Skeletal muscle tissue (tissue), 3 donors: ENCODE measurements at regions not wholly inside any gene's neighbourhood (a gene's known extent, or its start where the extent isn't known, plus 50 kb on each side); places are given as distances from the start of the nearest gene placed in this dataset.

Experiments
- H3K27ac ChIP-seq: one replicate; pipeline ENCODE4 v1.7.0; 2013; ENCODE audit warnings: mild to moderate bottlenecking, low read depth, low read length, inconsistent platforms
- H3K27me3 ChIP-seq, 3 donors: one replicate each; pipeline ENCODE4 v1.7.0; 2013; ENCODE audit warnings: low read length in 3 of 3; ENCODE audit not compliant: control insufficient read depth in 3 of 3, insufficient read depth in 3 of 3
- H3K36me3 ChIP-seq, 3 donors: one replicate each; pipeline ENCODE4 v1.7.0; 2013; ENCODE audit warnings: low read length in 3 of 3; ENCODE audit not compliant: control insufficient read depth in 3 of 3, insufficient read depth in 3 of 3
- H3K4me1 ChIP-seq, 3 donors: one replicate each; pipeline ENCODE4 v1.7.0; 2013; ENCODE audit warnings: low read length in 3 of 3, mild to moderate bottlenecking in 3 of 3; ENCODE audit not compliant: control insufficient read depth in 3 of 3, insufficient read depth in 3 of 3
- H3K4me3 ChIP-seq, 3 donors: one replicate each; pipeline ENCODE4 v1.7.0; 2013; ENCODE audit warnings: low read length in 3 of 3
- H3K9ac ChIP-seq, 3 donors: one replicate each; pipeline ENCODE4 v1.7.0; 2013; ENCODE audit warnings: low read length in 3 of 3, mild to moderate bottlenecking in 3 of 3, moderate library complexity in 2 of 3, low read depth in 1 of 3
- H3K9me3 ChIP-seq, 3 donors: one replicate each; pipeline ENCODE4 v1.7.0; 2013; ENCODE audit warnings: low read length in 3 of 3; ENCODE audit not compliant: control insufficient read depth in 3 of 3
- donor health status: Osteomylitis.

- no peak overlapping the region for H3K9ac ChIP-seq
- H3K27me3 ChIP-seq: peaks cover 0 to 22% (median 9%) of the 10 kb centered on the region in 3 donors
- no peaks in the 10 kb centered on the region for H3K4me1 ChIP-seq
- peaks cover 0 to 8% (median 0%) of the 10 kb centered on the region in 3 donors for H3K9me3 ChIP-seq
- no peaks in the 10 kb centered on the region for H3K36me3 ChIP-seq
- H3K27ac ChIP-seq: no peak overlapping the region
- H3K4me3 ChIP-seq: no peak overlapping the region
Measured at GRCh38 chr15:60091911-60092310, 87.8 kb downstream of the FOXB1 start.

DNA sequence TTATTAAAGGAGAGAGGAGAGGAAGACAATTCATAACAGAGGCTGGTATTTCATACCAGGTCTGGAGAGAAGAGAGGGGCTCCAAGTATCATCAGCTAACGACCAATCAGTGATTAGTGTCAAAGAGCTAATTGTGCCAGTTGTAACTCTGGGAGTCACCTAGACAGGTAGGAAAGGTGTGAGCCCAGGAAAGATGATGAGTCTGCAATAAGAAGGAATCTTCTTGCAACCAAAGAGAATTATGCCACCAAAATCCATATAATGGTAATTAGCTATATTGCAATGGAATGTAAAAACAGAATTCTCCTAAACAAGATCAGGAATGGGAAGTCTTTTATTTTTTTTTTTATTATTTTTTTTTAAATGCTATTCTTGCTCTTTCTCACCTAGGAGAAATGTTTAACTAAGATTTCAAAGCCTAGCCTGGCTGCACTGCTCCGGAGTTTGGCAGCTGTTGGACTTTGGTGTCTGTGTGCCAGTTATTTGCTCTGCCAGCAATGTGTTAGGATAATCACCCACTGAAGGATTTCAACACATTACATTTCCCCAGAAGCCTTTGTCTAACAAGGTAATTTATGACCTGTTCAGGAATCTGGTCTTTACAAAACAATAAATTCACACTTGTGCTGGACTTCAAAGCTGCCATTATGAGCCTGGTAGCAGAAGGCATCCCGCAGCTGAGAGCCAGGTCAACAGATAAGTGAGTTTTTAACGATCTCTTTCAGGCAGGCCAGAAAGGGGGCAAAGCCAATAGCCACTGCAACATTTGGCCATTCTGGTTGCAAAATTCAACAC is 89.4 kb downstream of the FOXB1 start:
- Histone ChIP-seq H3K27ac (no peak overlapping the region), H3K27me3 (peaks cover 0 to 15% (median 6%) of the 10 kb centered on the region in 3 donors), H3K9ac (no peak overlapping the region), H3K9me3 (peaks cover 0 to 13% (median 0%) of the 10 kb centered on the region in 3 donors), H3K36me3 (no peaks in the 10 kb centered on the region), H3K4me3 (no peak overlapping the region), H3K4me1 (no peaks in the 10 kb centered on the region)

- H3K36me3 ChIP-seq: no peaks in the 10 kb centered on the region
- peaks cover 0 to 17% (median 8%) of the 10 kb centered on the region in 3 donors for H3K27me3 ChIP-seq
- peaks cover 0 to 13% (median 0%) of the 10 kb centered on the region in 3 donors for H3K9me3 ChIP-seq
- no peaks in the 10 kb centered on the region for H3K4me1 ChIP-seq
- H3K9ac ChIP-seq: no peak overlapping the region
- no peak overlapping the region for H3K27ac ChIP-seq
- no peak overlapping the region for H3K4me3 ChIP-seq
Measured at GRCh38 chr15:60095711-60096110, 91.6 kb downstream of the FOXB1 start.

DNA sequence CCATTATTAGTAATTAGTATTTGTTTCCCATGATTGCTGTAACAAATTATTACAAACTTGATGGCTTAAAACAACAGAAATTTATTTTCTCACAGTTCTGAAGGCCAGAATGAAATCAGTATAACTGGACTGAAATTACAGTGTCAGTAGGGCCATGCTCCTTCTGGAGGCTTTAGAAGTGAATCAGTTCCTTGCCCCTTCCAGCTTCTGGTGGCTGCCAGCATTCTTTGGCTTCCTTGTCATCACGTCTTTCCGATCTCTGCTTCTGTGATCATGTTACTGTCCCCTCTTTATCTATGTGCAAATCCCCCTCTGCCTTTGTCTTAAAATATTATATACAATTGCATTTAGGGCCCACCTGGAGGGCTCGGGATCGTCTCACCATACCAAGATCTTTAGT is 92.0 kb downstream of the FOXB1 start:
- Histone ChIP-seq H3K9me3 (peaks cover 0 to 13% (median 0%) of the 10 kb centered on the region in 3 donors), H3K9ac (no peak overlapping the region), H3K27me3 (peaks cover 0 to 17% (median 10%) of the 10 kb centered on the region in 3 donors)

GRCh38 chr15:60101416-60101815 is 97.3 kb downstream of the FOXB1 start:
- Histone ChIP-seq H3K4me3 (no peak overlapping the region), H3K27me3 (peaks cover 8 to 22% (median 10%) of the 10 kb centered on the region in 3 donors), H3K9ac (no peak overlapping the region)

More for the DNA sequence above, 92.0 kb downstream of the FOXB1 start:
- H3K27ac ChIP-seq: no peak overlapping the region
- H3K4me1 ChIP-seq: no peaks in the 10 kb centered on the region
- no peaks in the 10 kb centered on the region for H3K36me3 ChIP-seq
- no peak overlapping the region for H3K4me3 ChIP-seq

GRCh38 chr15:60102748-60103147 is 98.6 kb downstream of the FOXB1 start:
- H3K27me3 ChIP-seq: peaks cover 8 to 22% (median 10%) of the 10 kb centered on the region in 3 donors
- no peak overlapping the region for H3K9ac ChIP-seq
- H3K4me1 ChIP-seq: no peaks in the 10 kb centered on the region
- no peak overlapping the region for H3K4me3 ChIP-seq
- no peak overlapping the region for H3K27ac ChIP-seq
- no peaks in the 10 kb centered on the region for H3K9me3 ChIP-seq
- H3K36me3 ChIP-seq: no peaks in the 10 kb centered on the region

More at GRCh38 chr15:60101416-60101815, 97.3 kb downstream of the FOXB1 start:
- H3K36me3 ChIP-seq: no peaks in the 10 kb centered on the region
- peaks cover 0 to 10% (median 0%) of the 10 kb centered on the region in 3 donors for H3K9me3 ChIP-seq
- no peaks in the 10 kb centered on the region for H3K4me1 ChIP-seq
- H3K27ac ChIP-seq: no peak overlapping the region

DNA sequence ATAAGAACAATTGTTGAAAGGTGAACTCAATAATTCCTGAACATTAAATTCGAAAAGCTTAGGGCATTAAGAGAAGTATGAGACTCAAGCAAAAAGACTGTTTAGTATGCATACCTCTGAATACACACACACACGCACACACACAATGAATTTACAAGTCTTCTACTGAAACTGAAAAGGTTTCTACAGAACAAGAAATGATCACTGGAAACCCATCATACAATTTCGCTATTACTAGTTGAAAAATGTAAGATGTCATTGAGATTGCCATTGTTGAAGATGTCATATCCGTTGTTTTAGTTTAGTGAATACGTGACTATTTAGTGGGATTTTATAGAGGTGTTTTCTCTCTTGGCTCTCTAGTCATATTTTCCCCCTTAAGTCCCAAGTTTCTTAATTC is 106.8 kb downstream of the FOXB1 start:
- Histone ChIP-seq H3K9me3 (no peaks in the 10 kb centered on the region), H3K27ac (no peak overlapping the region), H3K9ac (no peak overlapping the region), H3K4me3 (no peak overlapping the region), H3K36me3 (no peaks in the 10 kb centered on the region), H3K27me3 (peaks cover under 1 to 3% (median under 1%) of the 10 kb centered on the region in 3 donors), H3K4me1 (no peaks in the 10 kb centered on the region)

- Histone ChIP-seq H3K4me3 (no peak overlapping the region), H3K4me1 (no peaks in the 10 kb centered on the region), H3K27me3 (peaks cover 11 to 16% (median 12%) of the 10 kb centered on the region in 3 donors), H3K36me3 (no peaks in the 10 kb centered on the region), H3K27ac (no peak overlapping the region), H3K9ac (no peak overlapping the region), H3K9me3 (no peaks in the 10 kb centered on the region)
Measured at GRCh38 chr15:60115579-60116380, 111.7 kb downstream of the FOXB1 start.

GRCh38 chr15:60116456-60117089 is 112.5 kb downstream of the FOXB1 start:
- H3K4me1 ChIP-seq: no peaks in the 10 kb centered on the region
- H3K27me3 ChIP-seq: peaks cover 11 to 16% (median 13%) of the 10 kb centered on the region in 3 donors
- no peak overlapping the region for H3K27ac ChIP-seq
- no peaks in the 10 kb centered on the region for H3K9me3 ChIP-seq
- H3K4me3 ChIP-seq: no peak overlapping the region
- no peak overlapping the region for H3K9ac ChIP-seq
- no peaks in the 10 kb centered on the region for H3K36me3 ChIP-seq
